ENCODE measurements at regions not wholly inside any gene's neighbourhood (a gene's known extent, or its start where the extent isn't known, plus 50 kb on each side); places are given as distances from the start of the nearest gene placed in this dataset.

- H3K27me3 Mint-ChIP-seq, result peaks cover 2% of the 10 kb centered on the region
- ChIA-PET CTCF (interaction anchor here (0.8 kb wide), 1 partner anchor 16 kb away, joined by 3 read pairs; no protein-coding TSS in a partner anchor), POLR2A (no interaction called here)
- H3K4me1 Mint-ChIP-seq (ENCODE audit: low read depth), result no peaks in the 10 kb centered on the region
- no peaks in the 10 kb centered on the region for H3K9me3 Mint-ChIP-seq
- no peaks in the 10 kb centered on the region for H3K36me3 Mint-ChIP-seq
- intact Hi-C loops (cut with micrococcal nuclease), result no loop called here
- H3K4me3 Mint-ChIP-seq, result no peak overlapping the region
- H3K27ac Mint-ChIP-seq, result no peak overlapping the region
- no peak for DNase-seq
Observed at GRCh38 chr20:5265662-5265985, 51.1 kb downstream of the PROKR2 start.

GRCh38 chr20:5264807-5265661, 51.7 kb downstream of the PROKR2 start:
- intact Hi-C loops (cut with micrococcal nuclease), result no loop called here
- no peak for DNase-seq
- Mint-ChIP-seq H3K27me3 (no peaks in the 10 kb centered on the region), H3K4me3 (no peak overlapping the region), H3K9me3 (no peaks in the 10 kb centered on the region), H3K36me3 (no peaks in the 10 kb centered on the region), H3K4me1 (ENCODE audit: low read depth) (no peaks in the 10 kb centered on the region), H3K27ac (no peak overlapping the region)
- ChIA-PET CTCF (interaction anchor here (0.8 kb wide), 1 partner anchor 16 kb away, joined by 3 read pairs; no protein-coding TSS in a partner anchor), POLR2A (no interaction called here)

GRCh38 chr20:5261763-5262162, 55.0 kb downstream of the PROKR2 start:
- POLR2A ChIA-PET, result no interaction called here
- no peaks in the 10 kb centered on the region for H3K9me3 Mint-ChIP-seq
- no peaks in the 10 kb centered on the region for H3K36me3 Mint-ChIP-seq
- intact Hi-C loops (cut with micrococcal nuclease), result no loop called here
- H3K4me1 Mint-ChIP-seq (ENCODE audit: low read depth), result no peaks in the 10 kb centered on the region
- H3K27ac Mint-ChIP-seq, result no peak overlapping the region
- peaks cover 4% of the 10 kb centered on the region for H3K27me3 Mint-ChIP-seq
- H3K4me3 Mint-ChIP-seq, result no peak overlapping the region
- CTCF ChIA-PET, result no interaction called here
- DNase-seq, result no peak

GRCh38 chr20:5260889-5261288, 55.9 kb downstream of the PROKR2 start:
- POLR2A ChIA-PET, result no interaction called here
- CTCF ChIA-PET, result no interaction called here

More at GRCh38 chr20:5260889-5261288, 55.9 kb downstream of the PROKR2 start:
- intact Hi-C loops (cut with micrococcal nuclease), result no loop called here
- no peaks in the 10 kb centered on the region for H3K4me1 Mint-ChIP-seq (ENCODE audit: low read depth)
- H3K9me3 Mint-ChIP-seq, result no peaks in the 10 kb centered on the region
- DNase-seq, result no peak
- H3K27me3 Mint-ChIP-seq, result peaks cover 4% of the 10 kb centered on the region
- H3K4me3 Mint-ChIP-seq, result no peak overlapping the region
- H3K27ac Mint-ChIP-seq, result no peak overlapping the region
- no peaks in the 10 kb centered on the region for H3K36me3 Mint-ChIP-seq

All from activated CD4-positive, alpha-beta memory T cell treated with anti-CD3 and anti-CD28 coated beads for 36 hours (primary cell).